Smooth muscle cell (in vitro differentiated cells): ENCODE measurements at regions not wholly inside any gene's neighbourhood (a gene's known extent, or its start where the extent isn't known, plus 50 kb on each side); places are given as distances from the start of the nearest gene placed in this dataset.

ENCODE experiments used
- DNase-seq: peaks from one replicate; lab custom pipeline; 2025; ENCODE audit not compliant: unreplicated experiment; lab: John Stamatoyannopoulos, UW
- H2AFZ ChIP-seq: fragments of 200-600 bp; sonication (generic); 2 replicates; pipeline ENCODE4 v1.6.0; 2016; ENCODE audit warnings: antibody characterized with exemption, low read depth, mild to moderate bottlenecking
- H3F3A ChIP-seq: fragments of 200-600 bp; sonication (generic); 2 replicates; pipeline ENCODE4 v1.6.0; 2017; ENCODE audit warnings: antibody characterized with exemption, low read depth
- H3K27ac ChIP-seq: fragments of 200-600 bp; sonication (generic); 2 replicates; pipeline ENCODE4 v1.5.1; 2016; ENCODE audit warnings: low read depth, mild to moderate bottlenecking
- H3K27me3 ChIP-seq: fragments of 200-600 bp; sonication (generic); 2 replicates; pipeline ENCODE4 v1.6.1; 2016; ENCODE audit warnings: low read depth, mild to moderate bottlenecking
- H3K36me3 ChIP-seq: fragments of 200-600 bp; sonication (generic); 2 replicates; pipeline ENCODE4 v1.5.1; 2016; ENCODE audit warnings: low read depth
- H3K4me1 ChIP-seq: fragments of 200-600 bp; sonication (generic); 2 replicates; pipeline ENCODE4 v1.5.1; 2016; ENCODE audit warnings: low read depth
- H3K4me2 ChIP-seq: fragments of 200-600 bp; sonication (generic); 2 replicates; pipeline ENCODE4 v1.6.0; 2016; ENCODE audit warnings: mild to moderate bottlenecking
- H3K4me3 ChIP-seq: fragments of 200-600 bp; sonication (generic); 2 replicates; pipeline ENCODE4 v1.5.1; 2016; ENCODE audit warnings: mild to moderate bottlenecking
- H3K79me2 ChIP-seq: fragments of 200-600 bp; sonication (generic); 2 replicates; pipeline ENCODE4 v1.6.0; 2016; ENCODE audit warnings: low read depth, mild to moderate bottlenecking
- H3K9ac ChIP-seq: fragments of 200-600 bp; sonication (generic); 2 replicates; pipeline ENCODE4 v1.6.0; 2016; ENCODE audit warnings: low read depth
- H3K9me3 ChIP-seq: fragments of 200-600 bp; sonication (generic); replicated peaks from 2 replicates; pipeline ENCODE4 v1.5.1; 2016; ENCODE audit warnings: low read depth
- H4K20me1 ChIP-seq: fragments of 200-600 bp; sonication (generic); 2 replicates; pipeline ENCODE4 v1.6.0; 2016; ENCODE audit warnings: low read depth
- WGBS: methylation state at CpG from one replicate; pipeline ENCODE4 v1.1.7; 2016; ENCODE audit warnings: low lambda C conversion rate; 5-methylcytosine and 5-hydroxymethylcytosine counted together
- TF ChIP-seq, protein P1 (sequence below): fragments of 200-600 bp; sonication (generic); IDR thresholded peaks from 2 replicates; pipeline ENCODE4 v1.5.1; 2017; ENCODE audit warnings: borderline replicate concordance, mild to moderate bottlenecking, antibody characterized with exemption; ENCODE audit not compliant: insufficient read depth, poor library complexity, severe bottlenecking

DNA sequence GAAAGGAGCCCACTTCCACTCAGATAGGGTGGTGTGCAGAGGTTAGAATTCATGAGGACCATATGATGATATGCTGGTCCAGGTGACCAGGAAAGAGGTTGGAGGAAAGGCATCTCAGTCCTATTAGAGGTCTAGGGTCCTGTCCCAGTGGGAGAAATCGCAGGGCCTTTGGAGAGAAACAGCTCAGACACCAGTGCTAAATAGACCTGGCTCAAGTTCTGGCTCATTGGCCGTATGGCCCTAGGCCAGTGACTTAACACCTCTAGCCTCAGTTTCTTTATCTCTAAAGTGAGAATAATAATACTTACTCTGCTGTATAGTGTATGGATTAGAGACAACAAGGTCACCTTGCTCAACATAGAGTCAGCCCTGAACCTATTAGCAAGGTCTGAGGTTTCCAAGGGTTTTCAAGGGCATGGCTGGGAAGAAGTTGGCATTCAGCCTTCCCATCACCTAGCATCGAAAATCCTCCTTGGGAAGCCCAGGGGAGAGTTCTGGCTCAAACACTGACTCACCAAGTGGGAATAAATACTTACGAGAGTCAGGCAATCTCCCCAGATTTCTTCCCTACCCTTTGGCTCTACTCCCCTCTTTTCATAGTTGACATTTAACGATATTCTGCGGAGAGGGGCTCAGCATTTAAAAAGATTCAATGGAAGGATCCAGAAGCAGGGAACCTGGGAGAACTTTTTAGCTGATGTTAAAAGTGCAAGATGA is 473.1 kb upstream of the PODXL start:
- 68% methylated on average over 6 of the region's 6 CpGs for WGBS
- no peak overlapping the region for H2AFZ ChIP-seq
- no peak overlapping the region for H3K27ac ChIP-seq
- no peak for DNase-seq
- no peaks in the 10 kb centered on the region for H3K27me3 ChIP-seq
- H3K9ac ChIP-seq: no peak overlapping the region
- H3K4me1 ChIP-seq: no peaks in the 10 kb centered on the region
- H3K36me3 ChIP-seq: no peaks in the 10 kb centered on the region
- H3K4me3 ChIP-seq: no peak overlapping the region
- no peaks in the 10 kb centered on the region for H3K79me2 ChIP-seq
- no peaks in the 10 kb centered on the region for H3K9me3 ChIP-seq
- H3F3A ChIP-seq: no peaks in the 10 kb centered on the region
- H3K4me2 ChIP-seq: no peak overlapping the region
- no peaks in the 10 kb centered on the region for H4K20me1 ChIP-seq
- TF ChIP-seq, protein P1, sequence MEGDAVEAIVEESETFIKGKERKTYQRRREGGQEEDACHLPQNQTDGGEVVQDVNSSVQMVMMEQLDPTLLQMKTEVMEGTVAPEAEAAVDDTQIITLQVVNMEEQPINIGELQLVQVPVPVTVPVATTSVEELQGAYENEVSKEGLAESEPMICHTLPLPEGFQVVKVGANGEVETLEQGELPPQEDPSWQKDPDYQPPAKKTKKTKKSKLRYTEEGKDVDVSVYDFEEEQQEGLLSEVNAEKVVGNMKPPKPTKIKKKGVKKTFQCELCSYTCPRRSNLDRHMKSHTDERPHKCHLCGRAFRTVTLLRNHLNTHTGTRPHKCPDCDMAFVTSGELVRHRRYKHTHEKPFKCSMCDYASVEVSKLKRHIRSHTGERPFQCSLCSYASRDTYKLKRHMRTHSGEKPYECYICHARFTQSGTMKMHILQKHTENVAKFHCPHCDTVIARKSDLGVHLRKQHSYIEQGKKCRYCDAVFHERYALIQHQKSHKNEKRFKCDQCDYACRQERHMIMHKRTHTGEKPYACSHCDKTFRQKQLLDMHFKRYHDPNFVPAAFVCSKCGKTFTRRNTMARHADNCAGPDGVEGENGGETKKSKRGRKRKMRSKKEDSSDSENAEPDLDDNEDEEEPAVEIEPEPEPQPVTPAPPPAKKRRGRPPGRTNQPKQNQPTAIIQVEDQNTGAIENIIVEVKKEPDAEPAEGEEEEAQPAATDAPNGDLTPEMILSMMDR: no peak

DNA sequence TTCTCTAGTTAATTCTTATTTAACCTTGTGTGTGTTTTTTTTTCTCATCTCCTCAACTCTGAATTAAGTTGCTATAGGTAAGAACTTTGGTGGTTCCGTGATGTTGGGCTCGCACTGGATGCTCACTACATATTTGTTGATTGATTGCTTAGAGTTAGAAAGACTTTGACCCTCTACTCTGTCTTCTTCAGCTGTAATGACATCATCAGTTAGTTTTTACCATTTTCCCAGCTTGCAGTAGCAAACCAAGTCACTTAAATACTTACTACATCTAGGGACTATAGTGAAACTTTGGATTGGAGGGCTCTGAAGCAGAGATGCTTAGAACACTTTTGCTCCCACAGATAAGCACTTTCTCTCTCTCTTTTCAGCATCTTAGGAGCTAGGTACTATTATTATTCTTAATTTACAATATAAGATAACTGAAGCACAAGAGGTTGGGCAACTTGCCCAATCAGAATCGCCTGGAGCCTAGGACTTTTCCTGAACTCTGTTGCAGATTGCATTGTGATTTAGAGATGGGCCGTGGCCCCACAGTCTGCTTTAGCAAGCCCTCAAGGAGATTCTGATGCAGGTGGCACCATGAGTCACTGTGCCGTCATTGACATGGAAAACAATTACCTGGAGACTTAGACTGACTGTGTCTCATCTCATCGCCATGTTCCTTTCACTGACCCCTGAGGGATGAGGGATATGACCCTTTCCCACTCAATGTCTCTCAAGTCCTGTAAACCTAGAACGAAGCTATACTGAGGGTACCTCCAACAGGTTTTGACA is 471.9 kb upstream of the PODXL start:
- H3K79me2 ChIP-seq: no peaks in the 10 kb centered on the region
- H3K9me3 ChIP-seq: no peaks in the 10 kb centered on the region
- no peak overlapping the region for H2AFZ ChIP-seq
- no peaks in the 10 kb centered on the region for H4K20me1 ChIP-seq
- H3K4me2 ChIP-seq: no peak overlapping the region
- no peaks in the 10 kb centered on the region for H3F3A ChIP-seq
- no peak overlapping the region for H3K27ac ChIP-seq
- no peak for DNase-seq
- no peaks in the 10 kb centered on the region for H3K4me1 ChIP-seq
- no peaks in the 10 kb centered on the region for H3K36me3 ChIP-seq
- no peak overlapping the region for H3K4me3 ChIP-seq
- no peaks in the 10 kb centered on the region for H3K27me3 ChIP-seq
- 86% methylated on average over 7 of the region's 7 CpGs for WGBS
- TF ChIP-seq, protein P1: no peak
- no peak overlapping the region for H3K9ac ChIP-seq

DNA sequence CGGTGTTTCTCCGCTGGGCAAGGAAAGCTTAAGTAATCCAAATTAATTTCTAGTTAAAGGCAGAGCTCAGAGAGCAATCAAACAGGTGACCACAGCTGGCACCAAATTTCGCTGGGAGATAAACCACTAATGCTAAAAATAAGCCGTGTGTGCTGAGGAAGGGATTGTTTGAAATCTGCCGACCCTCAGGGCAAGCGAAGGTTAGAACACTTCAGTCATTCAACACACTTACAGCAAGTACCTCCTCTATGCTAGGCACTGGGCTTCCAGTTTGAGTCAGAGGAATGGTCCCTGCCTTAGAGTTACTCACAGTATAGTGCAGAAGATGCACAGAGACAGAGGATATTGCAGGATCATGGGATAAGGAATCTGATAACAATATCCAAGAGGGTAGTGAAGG is 467.9 kb upstream of the PODXL start:
- no peak for DNase-seq
- Histone ChIP-seq H3K27me3 (no peaks in the 10 kb centered on the region), H3K27ac (no peak overlapping the region), H2AFZ (no peak overlapping the region), H3K79me2 (no peaks in the 10 kb centered on the region), H3K36me3 (no peaks in the 10 kb centered on the region), H3K4me3 (no peak overlapping the region), H3K9me3 (no peaks in the 10 kb centered on the region), H4K20me1 (no peaks in the 10 kb centered on the region), H3K4me1 (no peaks in the 10 kb centered on the region), H3F3A (no peaks in the 10 kb centered on the region), H3K4me2 (no peak overlapping the region), H3K9ac (no peak overlapping the region)
- 84% methylated on average over 6 of the region's 6 CpGs for WGBS
- TF ChIP-seq, protein P1: no peak

DNA sequence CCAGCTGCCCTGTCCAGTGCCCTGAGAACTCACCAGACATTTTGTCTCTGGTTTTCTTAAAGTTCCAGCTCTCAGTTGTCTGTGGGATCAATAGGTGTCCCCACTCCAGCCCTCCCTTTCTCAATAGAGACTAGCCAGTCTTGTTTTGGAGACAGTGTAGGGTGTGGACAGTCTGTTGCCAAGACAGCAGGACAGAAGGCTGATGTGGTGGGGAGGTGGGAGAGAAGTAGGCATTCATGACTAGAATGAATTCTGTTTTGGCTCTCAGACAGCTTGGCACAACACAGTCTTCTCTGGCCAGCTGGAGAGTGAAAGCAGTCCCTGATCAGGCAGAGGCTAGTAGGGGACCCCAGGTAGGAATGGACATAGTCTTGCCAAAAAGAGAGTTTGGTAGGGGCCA is 467.0 kb upstream of the PODXL start:
- Histone ChIP-seq H3K4me3 (no peak overlapping the region), H3K9ac (no peak overlapping the region), H3K9me3 (no peaks in the 10 kb centered on the region), H3K4me1 (no peaks in the 10 kb centered on the region), H3K27ac (no peak overlapping the region), H3K4me2 (no peak overlapping the region), H2AFZ (no peak overlapping the region), H3K27me3 (no peaks in the 10 kb centered on the region), H4K20me1 (no peaks in the 10 kb centered on the region), H3K36me3 (no peaks in the 10 kb centered on the region), H3K79me2 (no peaks in the 10 kb centered on the region), H3F3A (no peaks in the 10 kb centered on the region)
- DNase-seq: no peak
- TF ChIP-seq, protein P1: no peak
